PFSK-1 (cell line): ENCODE measurements at regions not wholly inside any gene's neighbourhood (a gene's known extent, or its start where the extent isn't known, plus 50 kb on each side); places are given as distances from the start of the nearest gene placed in this dataset.

Experiments
- FOXP2 ChIP-seq: optimal IDR thresholded peaks from 2 replicates; pipeline ENCODE3; 2011; ENCODE audit warnings: borderline replicate concordance, control low read depth, inconsistent platforms; ENCODE audit not compliant: insufficient read depth; ENCODE audit errors: extremely low read length, extremely low read depth
- POLR2AphosphoS5 ChIP-seq: IDR thresholded peaks from 2 replicates; pipeline ENCODE4 v1.6.1; 2012; ENCODE audit warnings: low read depth, mild to moderate bottlenecking, control low read depth, low read length, moderate library complexity
- SIN3A ChIP-seq: IDR thresholded peaks from 2 replicates; pipeline ENCODE4 v1.6.1; 2012; ENCODE audit warnings: mild to moderate bottlenecking, low read length, moderate library complexity, borderline replicate concordance; ENCODE audit not compliant: insufficient read depth
- TAF1 ChIP-seq: IDR thresholded peaks from 2 replicates; pipeline ENCODE4 v1.6.1; 2012; ENCODE audit warnings: low read length, control low read depth, borderline replicate concordance; ENCODE audit not compliant: insufficient read depth
- TF ChIP-seq, protein P1 (sequence below), 2 experiments: IDR thresholded peaks; 2 replicates each; pipeline versions ENCODE4 v1.6.1 to v1.8.0; 2011 to 2012; ENCODE audit warnings: low read depth in 2 of 2, low read length in 2 of 2, control low read depth in 1 of 2, inconsistent platforms in 1 of 2, mild to moderate bottlenecking in 1 of 2, moderate library complexity in 1 of 2; ENCODE audit not compliant: insufficient read depth in 1 of 2

DNA sequence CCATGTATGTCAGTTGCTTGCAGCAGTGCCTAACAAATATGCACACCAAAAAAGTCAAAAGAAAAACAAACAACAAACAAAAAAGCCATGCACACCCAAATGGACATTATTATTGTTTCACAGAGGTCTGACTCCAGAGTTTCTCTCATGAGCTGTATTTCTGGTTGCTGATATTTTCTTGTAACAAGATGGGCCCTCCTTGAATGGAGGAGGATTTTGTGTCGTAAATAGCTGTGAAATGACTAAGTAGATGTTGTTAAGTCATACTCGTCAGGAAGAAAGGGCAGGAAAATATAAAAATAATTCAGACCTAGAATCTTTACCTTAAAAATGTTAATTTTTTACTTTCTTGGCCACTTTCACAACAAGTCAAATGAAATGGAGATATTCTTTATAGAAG lies 96.0 kb downstream of the PLEKHG1 start:
- TF ChIP-seq, protein P1, sequence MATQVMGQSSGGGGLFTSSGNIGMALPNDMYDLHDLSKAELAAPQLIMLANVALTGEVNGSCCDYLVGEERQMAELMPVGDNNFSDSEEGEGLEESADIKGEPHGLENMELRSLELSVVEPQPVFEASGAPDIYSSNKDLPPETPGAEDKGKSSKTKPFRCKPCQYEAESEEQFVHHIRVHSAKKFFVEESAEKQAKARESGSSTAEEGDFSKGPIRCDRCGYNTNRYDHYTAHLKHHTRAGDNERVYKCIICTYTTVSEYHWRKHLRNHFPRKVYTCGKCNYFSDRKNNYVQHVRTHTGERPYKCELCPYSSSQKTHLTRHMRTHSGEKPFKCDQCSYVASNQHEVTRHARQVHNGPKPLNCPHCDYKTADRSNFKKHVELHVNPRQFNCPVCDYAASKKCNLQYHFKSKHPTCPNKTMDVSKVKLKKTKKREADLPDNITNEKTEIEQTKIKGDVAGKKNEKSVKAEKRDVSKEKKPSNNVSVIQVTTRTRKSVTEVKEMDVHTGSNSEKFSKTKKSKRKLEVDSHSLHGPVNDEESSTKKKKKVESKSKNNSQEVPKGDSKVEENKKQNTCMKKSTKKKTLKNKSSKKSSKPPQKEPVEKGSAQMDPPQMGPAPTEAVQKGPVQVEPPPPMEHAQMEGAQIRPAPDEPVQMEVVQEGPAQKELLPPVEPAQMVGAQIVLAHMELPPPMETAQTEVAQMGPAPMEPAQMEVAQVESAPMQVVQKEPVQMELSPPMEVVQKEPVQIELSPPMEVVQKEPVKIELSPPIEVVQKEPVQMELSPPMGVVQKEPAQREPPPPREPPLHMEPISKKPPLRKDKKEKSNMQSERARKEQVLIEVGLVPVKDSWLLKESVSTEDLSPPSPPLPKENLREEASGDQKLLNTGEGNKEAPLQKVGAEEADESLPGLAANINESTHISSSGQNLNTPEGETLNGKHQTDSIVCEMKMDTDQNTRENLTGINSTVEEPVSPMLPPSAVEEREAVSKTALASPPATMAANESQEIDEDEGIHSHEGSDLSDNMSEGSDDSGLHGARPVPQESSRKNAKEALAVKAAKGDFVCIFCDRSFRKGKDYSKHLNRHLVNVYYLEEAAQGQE (IDR thresholded peaks at IDR 0.05; ENCODE audit: insufficient read depth in 1 of 2, low read depth in 2 of 2, low read length in 2 of 2): no peak
- no peak for TF ChIP-seq POLR2AphosphoS5
- no peak for TF ChIP-seq FOXP2
- no peak for TF ChIP-seq TAF1
- no peak for TF ChIP-seq SIN3A

DNA sequence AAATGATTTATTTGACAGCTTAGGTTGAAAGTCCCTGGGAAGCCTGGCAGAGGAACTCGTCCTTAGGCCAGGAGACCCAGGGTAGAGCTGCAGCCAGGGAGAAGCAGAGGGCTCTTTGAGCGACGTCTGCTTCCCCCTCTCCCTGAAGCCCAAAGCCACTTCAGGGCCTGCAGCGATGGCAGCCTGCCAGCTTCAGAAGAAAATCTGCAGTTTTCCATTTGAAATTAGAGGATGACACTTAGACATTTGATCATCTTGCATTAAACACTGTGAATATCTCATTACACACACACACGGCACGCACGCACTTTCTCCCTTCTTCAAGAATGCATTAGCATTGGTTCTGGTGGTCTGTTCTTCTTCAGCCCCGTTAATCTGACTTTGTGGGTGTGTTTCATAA lies 96.5 kb downstream of the PLEKHG1 start:
- TF ChIP-seq, protein P1 (IDR thresholded peaks at IDR 0.05; ENCODE audit: insufficient read depth in 1 of 2, low read depth in 2 of 2, low read length in 2 of 2): no peak
- no peak for TF ChIP-seq SIN3A
- TF ChIP-seq POLR2AphosphoS5: no peak
- no peak for TF ChIP-seq FOXP2
- TF ChIP-seq TAF1: no peak

DNA sequence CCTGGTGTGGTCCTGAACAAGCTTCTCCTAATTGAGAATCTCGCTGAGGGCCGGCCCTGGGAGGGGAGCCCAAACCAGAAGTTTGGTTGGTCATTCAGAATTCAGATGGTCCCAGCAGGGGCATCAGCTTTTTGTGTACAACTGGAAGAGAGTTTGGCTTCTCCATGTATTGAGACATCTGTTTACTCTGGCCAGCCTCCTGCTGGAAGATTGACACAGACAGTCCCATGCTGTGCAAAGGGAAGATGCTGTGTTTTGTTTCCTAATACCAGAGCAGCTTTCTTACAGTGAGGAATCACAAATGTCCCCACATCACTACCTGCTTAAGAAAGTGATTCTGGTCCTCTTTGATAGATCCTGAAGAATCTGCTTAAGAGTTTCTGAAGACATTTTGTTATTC lies 97.8 kb downstream of the PLEKHG1 start:
- no peak for TF ChIP-seq POLR2AphosphoS5
- TF ChIP-seq SIN3A: no peak
- TF ChIP-seq TAF1: no peak
- TF ChIP-seq, protein P1 (IDR thresholded peaks at IDR 0.05; ENCODE audit: insufficient read depth in 1 of 2, low read depth in 2 of 2, low read length in 2 of 2): no peak
- no peak for TF ChIP-seq FOXP2

DNA sequence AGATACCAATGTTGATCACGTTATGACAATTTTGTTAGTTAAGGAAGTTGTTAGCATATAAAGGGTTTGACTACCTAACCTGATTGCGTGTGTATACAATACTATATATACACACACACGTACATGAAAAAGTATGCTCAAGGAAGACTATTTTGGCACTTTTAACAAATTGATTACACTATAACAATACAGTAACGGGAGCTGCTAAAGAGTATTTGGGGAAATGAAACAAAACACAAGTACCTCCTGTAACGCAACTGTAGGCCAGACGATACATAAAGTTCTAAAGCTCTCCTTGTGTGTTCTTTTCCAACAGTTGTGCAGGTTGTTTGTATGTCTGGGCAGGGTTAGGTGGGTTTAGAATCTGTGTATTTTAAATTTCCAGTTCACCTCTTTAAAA lies 98.7 kb downstream of the PLEKHG1 start:
- TF ChIP-seq SIN3A: no peak
- no peak for TF ChIP-seq TAF1
- TF ChIP-seq, protein P1 (IDR thresholded peaks at IDR 0.05; ENCODE audit: insufficient read depth in 1 of 2, low read depth in 2 of 2, low read length in 2 of 2): no peak
- TF ChIP-seq POLR2AphosphoS5: no peak
- TF ChIP-seq FOXP2: no peak

DNA sequence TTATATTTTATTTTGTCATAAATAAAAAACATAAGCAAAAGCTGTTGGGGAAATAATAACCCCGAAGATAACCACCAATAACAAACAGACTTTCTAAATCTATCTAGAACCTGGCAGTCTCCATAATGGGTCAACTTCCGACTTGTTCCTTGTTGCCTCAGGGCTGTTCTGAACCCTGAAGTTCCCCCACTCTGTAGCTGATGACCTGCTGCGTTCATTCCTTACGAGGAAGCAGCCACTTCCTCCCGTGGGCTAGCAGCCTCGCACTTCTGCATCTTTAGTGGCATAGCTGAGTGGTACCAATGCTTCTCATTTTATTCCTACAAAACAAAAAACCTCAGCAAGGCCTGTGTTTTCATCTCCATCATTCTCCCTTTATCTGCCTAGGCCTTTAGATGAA lies 103.0 kb downstream of the PLEKHG1 start:
- no peak for TF ChIP-seq TAF1
- TF ChIP-seq, protein P1 (IDR thresholded peaks at IDR 0.05; ENCODE audit: insufficient read depth in 1 of 2, low read depth in 2 of 2, low read length in 2 of 2): no peak
- TF ChIP-seq FOXP2: no peak
- no peak for TF ChIP-seq POLR2AphosphoS5
- TF ChIP-seq SIN3A: no peak
